Aorta (tissue), 5 donors: ENCODE measurements at regions not wholly inside any gene's neighbourhood (a gene's known extent, or its start where the extent isn't known, plus 50 kb on each side); places are given as distances from the start of the nearest gene placed in this dataset.

Experiments
- ATAC-seq: fragments of 200-7000 bp; cut with Tn5 transposase; one replicate; pipeline ENCODE4 v1.9.1; 2022; ENCODE audit warnings: moderate library complexity; ENCODE audit not compliant: low FRiP score
- DNase-seq, 2 donors: peaks; one replicate each; pipeline ENCODE4 v3.0.0-alpha.2; 2020
- H3K27ac ChIP-seq, 2 donors: one replicate each; pipeline ENCODE4 v1.5.1; 2013; ENCODE audit warnings: low read length in 2 of 2, mild to moderate bottlenecking in 2 of 2, moderate library complexity in 2 of 2, control low read depth in 1 of 2, inconsistent platforms in 1 of 2, low read depth in 1 of 2
- H3K27me3 ChIP-seq, 2 donors: one replicate each; pipeline ENCODE4 v1.6.1; 2013; ENCODE audit warnings: control low read depth in 1 of 2, low read length in 1 of 2, mild to moderate bottlenecking in 1 of 2, moderate library complexity in 1 of 2; ENCODE audit not compliant: insufficient read depth in 2 of 2, control insufficient read depth in 1 of 2
- H3K36me3 ChIP-seq, 2 donors: one replicate each; pipeline ENCODE4 v1.6.1; 2013; ENCODE audit warnings: control low read depth in 1 of 2, low read length in 1 of 2, mild to moderate bottlenecking in 1 of 2; ENCODE audit not compliant: insufficient read depth in 2 of 2, control insufficient read depth in 1 of 2
- H3K4me1 ChIP-seq, 2 donors: one replicate each; pipeline ENCODE4 v1.6.1; 2013; ENCODE audit warnings: low read length in 2 of 2, control low read depth in 1 of 2, mild to moderate bottlenecking in 1 of 2, moderate library complexity in 1 of 2; ENCODE audit not compliant: insufficient read depth in 2 of 2, control insufficient read depth in 1 of 2
- H3K4me3 ChIP-seq, 2 donors: one replicate each; pipeline ENCODE4 v1.5.1; 2013; ENCODE audit warnings: low read length in 2 of 2, control low read depth in 1 of 2, mild to moderate bottlenecking in 1 of 2
- H3K9me3 ChIP-seq: one replicate; pipeline ENCODE4 v1.6.1; 2013; ENCODE audit warnings: mild to moderate bottlenecking, low read length; ENCODE audit not compliant: control insufficient read depth
- WGBS, 2 donors: extraction: QIAGEN DNeasy Blood & Tissue Kit; methylation state at CpG; one replicate each; pipeline ENCODE4 v1.1.7; 2013; 5-methylcytosine and 5-hydroxymethylcytosine counted together
- intact Hi-C, 2 donors: fragments of 100-400 bp; cut with DNase I; formaldehyde crosslinking; loops; one replicate each; pipeline versions ENCODE4 v1.14.2 to v1.15.0; 2022
- donor health status: healthy with polysubstance abuse.
- donor health status: Bipolar disorder and iron deficiency.
- donor health status: DM: no; HTN: no; CAD: no.
- donor health status: DM: no; HTN: no; CAD: no.
- donor health status: DM: yes; HTN: yes; CAD: no.

- no peaks in the 10 kb centered on the region for H3K36me3 ChIP-seq
- no peak for DNase-seq
- H3K4me1 ChIP-seq: no peaks in the 10 kb centered on the region
- intact Hi-C loops: no loop called here
- H3K27ac ChIP-seq: no peak overlapping the region
- H3K9me3 ChIP-seq: no peaks in the 10 kb centered on the region
- no peaks in the 10 kb centered on the region for H3K27me3 ChIP-seq
- 13 to 19% methylated on average over 2 of the region's 2 CpGs for WGBS, 2 donors
- no peak for ATAC-seq
- H3K4me3 ChIP-seq: no peak overlapping the region
These were observed 330.6 kb downstream of the CYRIA start for GRCh38 chr2:16334886-16335603.

GRCh38 chr2:16334366-16334765 is 331.3 kb downstream of the CYRIA start:
- DNase-seq (no peak), ATAC-seq (no peak)

GRCh38 chr2:16333681-16334080 is 332.0 kb downstream of the CYRIA start:
- DNase-seq: no peak

More at GRCh38 chr2:16334366-16334765, 331.3 kb downstream of the CYRIA start:
- Histone ChIP-seq H3K36me3 (no peaks in the 10 kb centered on the region), H3K27ac (no peak overlapping the region), H3K9me3 (no peaks in the 10 kb centered on the region), H3K4me3 (no peak overlapping the region), H3K4me1 (no peaks in the 10 kb centered on the region), H3K27me3 (no peaks in the 10 kb centered on the region)
- intact Hi-C loops: no loop called here
- 48 to 68% methylated on average over 1 of the region's 1 CpG for WGBS, 2 donors

GRCh38 chr2:16332681-16333557 is 332.7 kb downstream of the CYRIA start:
- Histone ChIP-seq H3K4me1 (no peaks in the 10 kb centered on the region), H3K4me3 (no peak overlapping the region), H3K9me3 (no peaks in the 10 kb centered on the region), H3K27me3 (no peaks in the 10 kb centered on the region), H3K27ac (no peak overlapping the region), H3K36me3 (no peaks in the 10 kb centered on the region)
- intact Hi-C loops: no loop called here
- no peak for ATAC-seq
- DNase-seq: no peak
- 23 to 31% methylated on average over 8 of the region's 8 CpGs for WGBS, 2 donors

More at GRCh38 chr2:16333681-16334080, 332.0 kb downstream of the CYRIA start:
- ATAC-seq: no peak
- 37 to 44% methylated on average over 2 of the region's 2 CpGs for WGBS, 2 donors
- Histone ChIP-seq H3K27me3 (no peaks in the 10 kb centered on the region), H3K4me1 (no peaks in the 10 kb centered on the region), H3K27ac (no peak overlapping the region), H3K4me3 (no peak overlapping the region), H3K36me3 (no peaks in the 10 kb centered on the region), H3K9me3 (no peaks in the 10 kb centered on the region)
- intact Hi-C loops: no loop called here

GRCh38 chr2:16331772-16332171 is 333.9 kb downstream of the CYRIA start:
- Histone ChIP-seq H3K4me1 (no peaks in the 10 kb centered on the region), H3K36me3 (no peaks in the 10 kb centered on the region), H3K27me3 (no peaks in the 10 kb centered on the region), H3K27ac (no peak overlapping the region), H3K9me3 (no peaks in the 10 kb centered on the region), H3K4me3 (no peak overlapping the region)
- intact Hi-C loops: no loop called here
- ATAC-seq (no peak), DNase-seq (no peak)
- WGBS, 2 donors: 80 to 85% methylated on average over 2 of the region's 2 CpGs

GRCh38 chr2:16330982-16331381 is 334.7 kb downstream of the CYRIA start:
- no peaks in the 10 kb centered on the region for H3K36me3 ChIP-seq
- ATAC-seq: no peak
- no peaks in the 10 kb centered on the region for H3K4me1 ChIP-seq
- intact Hi-C loops: no loop called here
- 37 to 42% methylated on average over 5 of the region's 5 CpGs for WGBS, 2 donors
- DNase-seq: no peak
- H3K27ac ChIP-seq: no peak overlapping the region
- H3K27me3 ChIP-seq: no peaks in the 10 kb centered on the region
- H3K4me3 ChIP-seq: no peak overlapping the region
- no peaks in the 10 kb centered on the region for H3K9me3 ChIP-seq

- intact Hi-C loops: no loop called here
- Histone ChIP-seq H3K9me3 (no peaks in the 10 kb centered on the region), H3K27ac (no peak overlapping the region), H3K4me3 (no peak overlapping the region), H3K4me1 (no peaks in the 10 kb centered on the region), H3K27me3 (no peaks in the 10 kb centered on the region), H3K36me3 (no peaks in the 10 kb centered on the region)
- WGBS, 2 donors: 34 to 46% methylated on average over 8 to 10 of the region's 10 CpGs
- DNase-seq: no peak
- ATAC-seq: no peak
These were observed 335.1 kb downstream of the CYRIA start for GRCh38 chr2:16330571-16330970.

GRCh38 chr2:16330012-16330411 is 335.6 kb downstream of the CYRIA start:
- no peaks in the 10 kb centered on the region for H3K4me1 ChIP-seq
- intact Hi-C loops: no loop called here
- WGBS, 2 donors: 83 to 87% methylated on average over 8 of the region's 8 CpGs
- H3K4me3 ChIP-seq: no peak overlapping the region
- DNase-seq (no peak), ATAC-seq (no peak)
- no peak overlapping the region for H3K27ac ChIP-seq
- no peaks in the 10 kb centered on the region for H3K27me3 ChIP-seq
- H3K9me3 ChIP-seq: no peaks in the 10 kb centered on the region
- H3K36me3 ChIP-seq: no peaks in the 10 kb centered on the region

GRCh38 chr2:16329421-16329820 is 336.2 kb downstream of the CYRIA start:
- DNase-seq (no peak), ATAC-seq (no peak)
- 93 to 95% methylated on average over 7 of the region's 7 CpGs for WGBS, 2 donors
- no peaks in the 10 kb centered on the region for H3K9me3 ChIP-seq
- H3K4me3 ChIP-seq: no peak overlapping the region
- H3K36me3 ChIP-seq: no peaks in the 10 kb centered on the region
- H3K4me1 ChIP-seq: no peaks in the 10 kb centered on the region
- no peaks in the 10 kb centered on the region for H3K27me3 ChIP-seq
- no peak overlapping the region for H3K27ac ChIP-seq
- intact Hi-C loops: no loop called here
